ENCODE measurements at regions not wholly inside any gene's neighbourhood (a gene's known extent, or its start where the extent isn't known, plus 50 kb on each side); places are given as distances from the start of the nearest gene placed in this dataset.

DNA sequence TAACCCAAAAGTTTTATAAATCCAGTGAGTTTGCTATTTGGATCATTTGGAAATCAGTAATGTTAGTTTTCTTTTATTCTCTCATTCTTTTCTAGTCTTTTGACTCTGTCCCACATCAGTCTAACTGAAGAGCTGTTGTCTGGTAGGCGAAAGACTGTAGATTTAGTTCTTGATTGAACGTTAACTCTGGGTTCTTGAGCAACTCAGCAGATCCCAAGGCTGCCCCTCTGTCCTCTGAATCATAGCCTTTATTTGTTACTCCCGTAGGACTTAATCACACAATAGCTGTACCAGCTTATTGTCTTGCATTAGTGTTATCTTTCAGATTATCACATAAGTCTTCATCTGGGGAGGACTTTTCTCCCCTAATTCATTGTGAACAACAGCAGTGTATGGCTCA lies 119.3 kb upstream of the TOM1L1 start:
- Mint-ChIP-seq H3K4me1 (peaks cover 10% of the 10 kb centered on the region), H3K4me3 (no peak overlapping the region), H3K27me3 (ENCODE audit: insufficient read depth) (no peaks in the 10 kb centered on the region), H3K36me3 (ENCODE audit: low read depth) (no peaks in the 10 kb centered on the region), H3K27ac (no peak overlapping the region), H3K9me3 (no peaks in the 10 kb centered on the region)
- TF ChIP-seq, protein P1, sequence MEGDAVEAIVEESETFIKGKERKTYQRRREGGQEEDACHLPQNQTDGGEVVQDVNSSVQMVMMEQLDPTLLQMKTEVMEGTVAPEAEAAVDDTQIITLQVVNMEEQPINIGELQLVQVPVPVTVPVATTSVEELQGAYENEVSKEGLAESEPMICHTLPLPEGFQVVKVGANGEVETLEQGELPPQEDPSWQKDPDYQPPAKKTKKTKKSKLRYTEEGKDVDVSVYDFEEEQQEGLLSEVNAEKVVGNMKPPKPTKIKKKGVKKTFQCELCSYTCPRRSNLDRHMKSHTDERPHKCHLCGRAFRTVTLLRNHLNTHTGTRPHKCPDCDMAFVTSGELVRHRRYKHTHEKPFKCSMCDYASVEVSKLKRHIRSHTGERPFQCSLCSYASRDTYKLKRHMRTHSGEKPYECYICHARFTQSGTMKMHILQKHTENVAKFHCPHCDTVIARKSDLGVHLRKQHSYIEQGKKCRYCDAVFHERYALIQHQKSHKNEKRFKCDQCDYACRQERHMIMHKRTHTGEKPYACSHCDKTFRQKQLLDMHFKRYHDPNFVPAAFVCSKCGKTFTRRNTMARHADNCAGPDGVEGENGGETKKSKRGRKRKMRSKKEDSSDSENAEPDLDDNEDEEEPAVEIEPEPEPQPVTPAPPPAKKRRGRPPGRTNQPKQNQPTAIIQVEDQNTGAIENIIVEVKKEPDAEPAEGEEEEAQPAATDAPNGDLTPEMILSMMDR (conservative IDR thresholded peaks at IDR 0.05) = no peak
- H3K36me3 ChIP-seq (ENCODE audit: control insufficient read depth, insufficient read depth, low read length) = no peaks in the 10 kb centered on the region
- H3K9ac ChIP-seq (ENCODE audit: extremely low read depth, low read length, poor library complexity, severe bottlenecking) = no peak overlapping the region
- H3K4me1 ChIP-seq (ENCODE audit: control insufficient read depth, insufficient read depth, low read length) = peaks cover 3% of the 10 kb centered on the region
- no peak overlapping the region for H3K4me3 ChIP-seq (ENCODE audit: low read length)
- H3K9me3 ChIP-seq (ENCODE audit: control insufficient read depth, low read length) = no peaks in the 10 kb centered on the region
- H3K27ac ChIP-seq (ENCODE audit: low read depth, low read length) = no peak overlapping the region
- no peak for DNase-seq
- WGBS, 2 experiments (ENCODE audit: insufficient coverage in 1 of 2, insufficient read length in 1 of 2) = 78 to 88% methylated on average over 2 to 3 of the region's 3 CpGs
- H3K27me3 ChIP-seq (ENCODE audit: control insufficient read depth, insufficient read depth, low read length, poor library complexity, severe bottlenecking) = no peaks in the 10 kb centered on the region

DNA sequence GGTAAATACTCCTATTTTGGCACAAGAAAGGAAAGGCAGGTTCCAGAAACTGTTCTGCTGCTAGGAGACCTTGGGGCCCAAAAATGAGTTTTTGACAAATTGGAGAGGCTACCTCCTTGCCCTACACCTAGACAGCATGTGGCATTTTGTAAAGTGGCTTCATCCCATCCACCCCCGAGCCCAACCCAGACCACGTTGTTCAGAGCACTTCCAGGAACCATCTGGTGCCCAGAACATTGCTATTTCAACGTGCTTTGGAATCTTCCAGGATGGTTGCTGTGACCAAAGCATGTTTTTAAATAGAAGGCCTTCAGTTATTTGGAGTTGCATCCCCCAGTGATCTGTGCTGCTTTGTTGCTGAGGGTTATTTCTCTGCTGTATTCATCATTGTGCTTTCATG lies 116.3 kb upstream of the TOM1L1 start:
- Histone ChIP-seq H3K9ac (ENCODE audit: extremely low read depth, low read length, poor library complexity, severe bottlenecking) (no peak overlapping the region), H3K27ac (ENCODE audit: low read depth, low read length) (no peak overlapping the region), H3K36me3 (ENCODE audit: control insufficient read depth, insufficient read depth, low read length) (no peaks in the 10 kb centered on the region), H3K4me1 (ENCODE audit: control insufficient read depth, insufficient read depth, low read length) (peaks cover 3% of the 10 kb centered on the region), H3K27me3 (ENCODE audit: control insufficient read depth, insufficient read depth, low read length, poor library complexity, severe bottlenecking) (no peaks in the 10 kb centered on the region), H3K9me3 (ENCODE audit: control insufficient read depth, low read length) (no peaks in the 10 kb centered on the region), H3K4me3 (ENCODE audit: low read length) (no peak overlapping the region)
- H3K36me3 Mint-ChIP-seq (ENCODE audit: low read depth) = no peaks in the 10 kb centered on the region
- no peak overlapping the region for H3K4me3 Mint-ChIP-seq
- no peak overlapping the region for H3K27ac Mint-ChIP-seq
- 87% methylated on average over 3 of the region's 3 CpGs for WGBS, 2 experiments (ENCODE audit: insufficient coverage in 1 of 2, insufficient read length in 1 of 2)
- no peak for DNase-seq
- H3K27me3 Mint-ChIP-seq (ENCODE audit: insufficient read depth) = no peaks in the 10 kb centered on the region
- TF ChIP-seq, protein P1 (conservative IDR thresholded peaks at IDR 0.05) = no peak
- peaks cover 8% of the 10 kb centered on the region for H3K4me1 Mint-ChIP-seq
- no peaks in the 10 kb centered on the region for H3K9me3 Mint-ChIP-seq

DNA sequence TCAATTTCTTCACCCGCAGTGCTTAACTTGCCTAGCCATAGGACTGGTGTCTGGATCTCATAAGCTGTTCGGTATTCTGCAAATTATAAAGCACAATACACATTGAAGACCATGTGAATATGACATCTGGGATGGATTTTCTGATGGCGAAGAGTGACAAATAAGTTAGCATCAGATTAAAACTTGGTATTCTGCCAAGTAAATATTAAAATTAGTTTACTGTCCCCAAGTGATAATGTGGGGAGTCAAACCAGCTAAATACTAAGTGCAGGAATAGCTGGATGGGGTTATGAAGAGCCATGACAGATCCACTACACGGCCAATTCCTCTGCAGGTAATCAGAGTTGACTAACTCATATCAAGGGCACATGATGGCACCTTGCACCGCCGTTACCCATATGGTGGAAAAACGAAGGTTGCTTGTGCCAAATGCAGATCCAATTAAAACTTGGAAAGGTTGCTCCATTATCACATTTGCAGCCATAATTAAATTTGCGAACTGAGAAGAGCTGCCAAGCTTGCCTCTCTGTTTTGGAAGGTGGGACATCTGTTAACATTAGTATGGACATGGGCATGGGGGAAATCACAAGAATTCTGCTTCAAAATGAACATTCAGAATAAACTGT lies 114.9 kb upstream of the TOM1L1 start:
- 92 to 100% methylated on average over 4 to 8 of the region's 8 CpGs for WGBS, 2 experiments (ENCODE audit: insufficient coverage in 1 of 2, insufficient read length in 1 of 2)

More for the DNA sequence above, 114.9 kb upstream of the TOM1L1 start:
- no peak overlapping the region for H3K27ac Mint-ChIP-seq
- no peak overlapping the region for H3K4me3 Mint-ChIP-seq
- DNase-seq = no peak
- H3K36me3 ChIP-seq (ENCODE audit: control insufficient read depth, insufficient read depth, low read length) = no peaks in the 10 kb centered on the region
- peaks cover 11% of the 10 kb centered on the region for H3K4me1 ChIP-seq (ENCODE audit: control insufficient read depth, insufficient read depth, low read length)
- no peaks in the 10 kb centered on the region for H3K27me3 Mint-ChIP-seq (ENCODE audit: insufficient read depth)
- peaks cover 21% of the 10 kb centered on the region for H3K4me1 Mint-ChIP-seq
- no peaks in the 10 kb centered on the region for H3K27me3 ChIP-seq (ENCODE audit: control insufficient read depth, insufficient read depth, low read length, poor library complexity, severe bottlenecking)
- H3K36me3 Mint-ChIP-seq (ENCODE audit: low read depth) = no peaks in the 10 kb centered on the region
- no peaks in the 10 kb centered on the region for H3K9me3 Mint-ChIP-seq
- no peak overlapping the region for H3K9ac ChIP-seq (ENCODE audit: extremely low read depth, low read length, poor library complexity, severe bottlenecking)
- TF ChIP-seq, protein P1 (conservative IDR thresholded peaks at IDR 0.05) = no peak
- H3K9me3 ChIP-seq (ENCODE audit: control insufficient read depth, low read length) = no peaks in the 10 kb centered on the region
- no peak overlapping the region for H3K4me3 ChIP-seq (ENCODE audit: low read length)
- H3K27ac ChIP-seq (ENCODE audit: low read depth, low read length) = no peak overlapping the region

Measured in endodermal cell (in vitro differentiated cells).